GM12873 (cell line): ENCODE measurements at regions not wholly inside any gene's neighbourhood (a gene's known extent, or its start where the extent isn't known, plus 50 kb on each side); places are given as distances from the start of the nearest gene placed in this dataset.

Experiments used
- CTCF ChIP-seq: IDR thresholded peaks from 2 replicates; pipeline ENCODE4 v1.5.1; 2012; ENCODE audit warnings: low read depth, mild to moderate bottlenecking, moderate library complexity, low read length, control low read depth; ENCODE audit not compliant: insufficient read depth; ENCODE audit errors: missing control alignments

- no peak for TF ChIP-seq CTCF
Measured at GRCh38 chr18:71815305-71815704, 728.8 kb downstream of the CBLN2 start.

GRCh38 chr18:71809711-71810110 is 734.4 kb downstream of the CBLN2 start:
- no peak for TF ChIP-seq CTCF

GRCh38 chr18:71808616-71809015 is 735.5 kb downstream of the CBLN2 start:
- no peak for TF ChIP-seq CTCF

GRCh38 chr18:71807586-71807985 is 736.6 kb downstream of the CBLN2 start:
- TF ChIP-seq CTCF = no peak

GRCh38 chr18:71798986-71799673 is 745.0 kb downstream of the CBLN2 start:
- TF ChIP-seq CTCF = no peak

GRCh38 chr18:71797554-71797953 is 746.6 kb downstream of the CBLN2 start:
- no peak for TF ChIP-seq CTCF

GRCh38 chr18:71784777-71785176 is 759.4 kb downstream of the CBLN2 start:
- TF ChIP-seq CTCF = peak; percentile 48
